ENCODE measurements at regions not wholly inside any gene's neighbourhood (a gene's known extent, or its start where the extent isn't known, plus 50 kb on each side); places are given as distances from the start of the nearest gene placed in this dataset.

DNA sequence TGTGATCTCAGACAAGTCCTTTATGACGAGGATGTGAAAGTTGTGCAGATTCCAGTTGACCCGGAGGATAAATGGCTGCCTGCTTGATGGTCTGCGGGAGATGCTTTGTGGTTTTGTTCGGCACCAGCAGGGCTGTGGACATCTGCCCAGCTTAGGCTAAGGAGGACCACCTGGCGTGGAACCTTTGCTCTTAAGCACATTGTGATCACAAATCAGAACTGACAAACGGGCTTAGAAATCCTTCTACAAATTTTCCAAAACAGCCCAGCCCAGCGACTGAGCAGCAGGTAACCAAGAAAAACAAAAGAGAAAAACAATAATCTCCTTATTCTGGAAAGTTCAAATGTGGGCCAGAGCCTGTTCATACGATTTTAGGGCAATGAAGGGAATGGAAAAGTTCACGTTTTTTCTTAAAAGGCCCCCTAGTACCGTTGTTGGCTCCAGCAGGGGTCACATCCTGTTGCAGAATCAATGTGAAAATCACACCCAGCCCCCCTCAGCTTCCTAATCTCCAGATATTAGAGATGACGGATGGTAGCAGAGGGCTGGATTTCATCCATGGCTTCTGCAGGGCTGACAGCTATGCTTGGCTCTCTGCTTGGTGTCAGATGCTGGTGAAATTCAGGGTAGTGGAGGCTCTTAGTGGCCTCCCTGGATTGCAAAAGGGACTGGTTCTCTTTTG lies 81.1 kb upstream of the RFLNA start:
- Histone ChIP-seq H4K20me1 (ENCODE audit: control insufficient read depth, extremely low read depth, insufficient read depth, low read length) (no peaks in the 10 kb centered on the region), H3K9ac (ENCODE audit: control insufficient read depth, extremely low read depth, insufficient read depth, low read length) (no peak overlapping the region), H3K27ac (ENCODE audit: control insufficient read depth, insufficient read depth, low read length) (no peak overlapping the region), H3K79me2 (ENCODE audit: control insufficient read depth, insufficient read depth, low read length) (no peaks in the 10 kb centered on the region), H3K27me3 (ENCODE audit: control insufficient read depth, extremely low read depth, insufficient read depth, low read length) (no peaks in the 10 kb centered on the region), H3K9me3 (ENCODE audit: control insufficient read depth, low read depth, low read length) (no peaks in the 10 kb centered on the region), H3K4me3 (ENCODE audit: control insufficient read depth in 2 of 3, extremely low read depth in 1 of 3, insufficient read depth in 2 of 3, low read depth in 1 of 3, low read length in 3 of 3) (no peak overlapping the region), H3K4me1 (ENCODE audit: control insufficient read depth, extremely low read depth, insufficient read depth, low read length) (peaks cover 6% of the 10 kb centered on the region), H3K36me3 (ENCODE audit: control insufficient read depth in 2 of 2, extremely low read depth in 1 of 2, insufficient read depth in 2 of 2, low read length in 2 of 2) (no peaks in the 10 kb centered on the region), H3K4me2 (ENCODE audit: control insufficient read depth, extremely low read depth, insufficient read depth, low read depth, low read length) (no peak overlapping the region), H3K9me1 (ENCODE audit: control insufficient read depth, extremely low read depth, insufficient read depth, low read length) (no peaks in the 10 kb centered on the region), H2AFZ (ENCODE audit: control insufficient read depth, low read length) (no peak overlapping the region)
- TF ChIP-seq, protein P1, sequence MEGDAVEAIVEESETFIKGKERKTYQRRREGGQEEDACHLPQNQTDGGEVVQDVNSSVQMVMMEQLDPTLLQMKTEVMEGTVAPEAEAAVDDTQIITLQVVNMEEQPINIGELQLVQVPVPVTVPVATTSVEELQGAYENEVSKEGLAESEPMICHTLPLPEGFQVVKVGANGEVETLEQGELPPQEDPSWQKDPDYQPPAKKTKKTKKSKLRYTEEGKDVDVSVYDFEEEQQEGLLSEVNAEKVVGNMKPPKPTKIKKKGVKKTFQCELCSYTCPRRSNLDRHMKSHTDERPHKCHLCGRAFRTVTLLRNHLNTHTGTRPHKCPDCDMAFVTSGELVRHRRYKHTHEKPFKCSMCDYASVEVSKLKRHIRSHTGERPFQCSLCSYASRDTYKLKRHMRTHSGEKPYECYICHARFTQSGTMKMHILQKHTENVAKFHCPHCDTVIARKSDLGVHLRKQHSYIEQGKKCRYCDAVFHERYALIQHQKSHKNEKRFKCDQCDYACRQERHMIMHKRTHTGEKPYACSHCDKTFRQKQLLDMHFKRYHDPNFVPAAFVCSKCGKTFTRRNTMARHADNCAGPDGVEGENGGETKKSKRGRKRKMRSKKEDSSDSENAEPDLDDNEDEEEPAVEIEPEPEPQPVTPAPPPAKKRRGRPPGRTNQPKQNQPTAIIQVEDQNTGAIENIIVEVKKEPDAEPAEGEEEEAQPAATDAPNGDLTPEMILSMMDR (optimal IDR thresholded peaks at IDR 0.05 in 1 of 3, IDR thresholded peaks at IDR 0.05 in 1 of 3, conservative IDR thresholded peaks at IDR 0.05 in 1 of 3; ENCODE audit: extremely low read depth in 1 of 3, insufficient read depth in 2 of 3, low read length in 3 of 3) = no peak
- no peak for FAIRE-seq
- no peak for DNase-seq (ENCODE audit: low read depth, low spot score)
- dilution Hi-C loops (cut with MboI; ENCODE audit: extremely low pct_ligation_motif_present, low sequenced_read_pairs) = no loop called here

DNA sequence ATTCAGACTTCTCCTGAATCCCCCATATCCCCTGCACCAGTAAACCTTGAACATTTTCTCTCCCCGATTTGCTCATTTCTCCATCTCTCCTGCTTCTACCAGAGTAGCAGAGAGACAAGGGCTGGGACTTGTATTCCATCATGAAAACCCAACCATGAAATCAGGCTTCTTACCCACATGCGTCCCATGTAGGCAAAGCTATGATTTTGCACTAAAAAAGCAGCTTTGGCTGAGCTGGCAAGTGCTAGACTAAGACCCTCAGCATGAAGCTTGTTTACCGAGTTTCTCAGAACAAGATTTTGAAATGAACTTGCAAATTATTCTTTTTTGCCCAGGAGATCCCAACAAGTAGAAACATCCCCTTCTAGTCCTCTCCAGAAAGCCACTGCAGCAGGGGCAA lies 80.3 kb upstream of the RFLNA start:
- FAIRE-seq = no peak
- no peak overlapping the region for H3K27ac ChIP-seq (ENCODE audit: control insufficient read depth, insufficient read depth, low read length)
- no peak overlapping the region for H3K4me2 ChIP-seq (ENCODE audit: control insufficient read depth, extremely low read depth, insufficient read depth, low read depth, low read length)
- no peaks in the 10 kb centered on the region for H3K9me1 ChIP-seq (ENCODE audit: control insufficient read depth, extremely low read depth, insufficient read depth, low read length)
- no peaks in the 10 kb centered on the region for H3K36me3 ChIP-seq (ENCODE audit: control insufficient read depth in 2 of 2, extremely low read depth in 1 of 2, insufficient read depth in 2 of 2, low read length in 2 of 2)
- no peak overlapping the region for H3K9ac ChIP-seq (ENCODE audit: control insufficient read depth, extremely low read depth, insufficient read depth, low read length)
- no peaks in the 10 kb centered on the region for H3K27me3 ChIP-seq (ENCODE audit: control insufficient read depth, extremely low read depth, insufficient read depth, low read length)
- dilution Hi-C loops (cut with MboI; ENCODE audit: extremely low pct_ligation_motif_present, low sequenced_read_pairs) = no loop called here
- DNase-seq (ENCODE audit: low read depth, low spot score) = no peak
- H4K20me1 ChIP-seq (ENCODE audit: control insufficient read depth, extremely low read depth, insufficient read depth, low read length) = no peaks in the 10 kb centered on the region
- no peaks in the 10 kb centered on the region for H3K9me3 ChIP-seq (ENCODE audit: control insufficient read depth, low read depth, low read length)
- H3K4me3 ChIP-seq (ENCODE audit: control insufficient read depth in 2 of 3, extremely low read depth in 1 of 3, insufficient read depth in 2 of 3, low read depth in 1 of 3, low read length in 3 of 3) = no peak overlapping the region
- no peak overlapping the region for H2AFZ ChIP-seq (ENCODE audit: control insufficient read depth, low read length)
- TF ChIP-seq, protein P1 (optimal IDR thresholded peaks at IDR 0.05 in 1 of 3, IDR thresholded peaks at IDR 0.05 in 1 of 3, conservative IDR thresholded peaks at IDR 0.05 in 1 of 3; ENCODE audit: extremely low read depth in 1 of 3, insufficient read depth in 2 of 3, low read length in 3 of 3) = no peak
- no peak for TF ChIP-seq EZH2 (IDR thresholded peaks at IDR 0.05; ENCODE audit: low read length)
- no peaks in the 10 kb centered on the region for H3K79me2 ChIP-seq (ENCODE audit: control insufficient read depth, insufficient read depth, low read length)
- H3K4me1 ChIP-seq (ENCODE audit: control insufficient read depth, extremely low read depth, insufficient read depth, low read length) = peaks cover 6% of the 10 kb centered on the region

Measured in keratinocyte (primary cell).